HG02571 (cell line): ENCODE measurements at regions not wholly inside any gene's neighbourhood (a gene's known extent, or its start where the extent isn't known, plus 50 kb on each side); places are given as distances from the start of the nearest gene placed in this dataset.
"Not testable (repeated sequence)": the region's sequence is repeated elsewhere in the genome, so short reads cannot be mapped to it uniquely, and the experiment has no call there.

Source experiments
- ATAC-seq: cut with Tn5 transposase; IDR thresholded peaks from one replicate; pipeline ENCODE4 v1.9.1; 2021; ENCODE audit warnings: mild to moderate bottlenecking, moderate library complexity; ENCODE audit not compliant: unreplicated experiment

DNA sequence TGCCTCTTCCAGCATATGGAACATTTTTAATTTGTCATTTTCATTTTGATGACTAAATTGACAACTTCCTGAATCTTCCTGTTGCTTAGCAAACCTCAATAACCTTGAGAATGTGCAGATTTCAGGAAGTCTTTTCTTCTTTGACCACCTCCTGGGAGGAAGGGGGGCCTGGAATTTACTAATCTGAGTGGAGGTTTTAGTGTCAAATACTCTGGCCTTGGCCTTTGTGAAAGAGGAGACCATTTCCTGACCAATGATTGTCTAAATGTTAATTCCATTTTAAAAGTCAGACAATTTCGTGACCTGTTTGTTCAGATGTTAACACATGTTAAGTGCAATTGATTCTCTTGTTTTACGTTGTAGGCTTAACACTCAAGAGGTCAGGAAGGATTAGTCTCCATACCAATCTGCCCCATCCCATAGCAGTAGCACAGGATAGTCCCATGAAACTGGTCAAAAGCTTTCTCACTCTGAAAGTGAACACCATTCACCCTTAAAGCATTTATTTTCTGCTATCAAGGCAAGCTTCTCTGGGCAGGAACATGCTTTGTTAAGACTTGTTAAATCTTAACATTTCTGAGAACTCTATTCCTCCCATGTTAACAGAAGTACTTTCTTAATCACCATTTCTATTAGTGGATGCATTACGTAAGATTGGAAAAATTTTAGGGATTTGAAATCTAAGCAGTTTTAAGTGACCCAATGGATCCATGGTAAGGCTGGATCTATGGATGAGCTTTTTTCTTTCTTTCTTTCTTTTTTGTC lies 219.6 kb downstream of the RND3 start:
- ATAC-seq, result no peak

DNA sequence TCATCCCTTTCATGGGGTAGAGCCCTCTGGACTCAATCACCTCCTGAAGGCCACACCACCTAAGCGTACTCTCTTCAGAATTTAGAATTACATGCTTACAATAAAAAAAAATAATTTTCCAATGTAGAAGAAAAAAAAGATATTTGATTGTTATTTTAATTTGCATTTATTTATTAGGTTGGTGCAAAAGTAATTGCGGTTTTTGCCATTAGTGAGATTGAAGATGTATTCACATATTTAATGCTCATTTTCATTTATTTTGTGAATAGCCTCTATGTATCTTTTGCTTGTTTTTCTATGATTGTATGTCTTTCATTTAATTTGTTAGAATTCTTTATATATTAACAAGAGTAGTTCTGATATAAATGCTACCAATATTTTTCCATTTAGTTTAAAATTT lies 220.5 kb downstream of the RND3 start:
- ATAC-seq, result no peak

DNA sequence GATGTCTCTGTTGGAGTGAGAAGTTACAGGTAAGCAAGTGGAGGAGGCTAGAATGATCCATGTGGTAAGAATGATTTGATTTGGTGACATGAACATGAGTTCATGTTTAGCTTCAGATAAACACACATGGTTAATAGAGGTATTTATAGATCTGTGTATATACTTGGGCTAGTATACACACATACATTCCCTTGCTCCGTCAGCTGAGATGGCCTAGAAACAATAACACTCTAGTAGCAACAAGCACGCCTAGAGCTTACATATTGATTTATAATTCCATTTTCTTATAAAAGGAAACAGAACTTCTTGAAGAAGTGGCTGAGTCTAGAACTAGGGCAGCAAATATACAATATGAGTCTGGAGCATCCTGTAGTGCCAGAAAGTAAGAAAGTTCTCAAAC lies 223.0 kb downstream of the RND3 start:
- no peak for ATAC-seq

GRCh38 chr2:150261691-150262090 lies 225.8 kb downstream of the RND3 start:
- no peak for ATAC-seq

DNA sequence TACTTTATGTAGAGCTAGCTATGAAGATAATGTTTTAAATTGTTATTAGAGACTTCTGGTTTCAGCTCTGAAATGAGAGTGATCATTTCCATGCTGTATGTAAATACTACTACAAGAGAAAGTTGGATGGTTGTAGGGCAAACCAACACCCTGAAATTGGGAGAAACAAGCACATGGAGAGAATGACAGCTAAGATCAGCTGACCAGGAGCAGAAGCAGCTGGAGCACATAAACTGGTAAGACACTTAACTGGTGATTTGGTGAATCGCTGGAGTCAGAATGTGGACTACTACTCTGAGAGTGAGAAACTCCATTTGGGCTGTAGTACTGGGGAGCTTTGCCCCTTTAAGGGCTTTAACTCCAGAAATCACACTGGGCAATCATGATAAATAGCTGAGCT lies 226.8 kb downstream of the RND3 start:
- no peak for ATAC-seq

- ATAC-seq, result no peak
These were observed 227.7 kb downstream of the RND3 start for GRCh38 chr2:150259746-150260145.

DNA sequence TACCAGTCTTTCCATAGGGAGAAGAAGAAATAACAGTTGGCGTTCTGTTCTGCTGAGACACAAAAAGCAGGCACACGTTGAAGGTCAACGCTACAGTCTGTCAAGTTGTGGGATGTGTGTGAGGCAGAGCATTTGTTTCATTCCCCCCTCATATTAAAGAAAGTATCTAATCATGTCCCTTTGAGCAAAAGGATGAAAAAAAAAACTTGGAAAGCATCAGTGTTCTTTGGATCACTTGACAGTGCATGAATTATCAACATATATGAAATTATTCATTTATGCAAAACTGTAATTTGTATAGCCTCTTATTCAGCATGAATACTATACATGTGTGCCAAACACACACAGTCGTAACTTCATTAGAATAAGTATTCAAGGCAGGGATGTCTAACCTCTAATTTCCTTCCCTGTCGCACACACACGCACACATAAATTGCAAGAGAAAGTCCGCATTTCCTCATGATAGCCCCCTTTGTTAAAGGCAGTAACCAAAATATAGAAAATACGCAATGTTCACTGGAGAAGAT lies 228.6 kb downstream of the RND3 start:
- no peak for ATAC-seq

GRCh38 chr2:150256736-150257135 lies 230.7 kb downstream of the RND3 start:
- no peak for ATAC-seq

DNA sequence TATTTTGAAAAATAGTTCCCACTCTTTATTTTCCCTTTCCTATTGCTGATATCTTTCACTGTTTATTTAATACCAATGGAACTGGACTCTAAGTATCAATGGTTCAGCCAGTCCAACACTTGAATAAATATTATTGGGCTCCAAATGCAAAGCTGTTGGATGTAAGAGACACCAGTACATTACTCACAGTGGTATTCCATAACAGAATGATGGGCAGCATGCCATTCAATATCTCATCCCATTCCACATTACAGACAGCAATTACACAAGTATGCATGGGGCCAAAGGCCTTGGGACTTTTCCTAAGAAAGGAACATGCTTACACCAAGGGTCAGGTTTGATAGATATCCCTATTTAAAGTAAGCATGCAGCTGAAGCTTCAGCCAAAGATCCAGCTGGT lies 231.9 kb downstream of the RND3 start:
- ATAC-seq, result no peak

- ATAC-seq, result not testable (repeated sequence)
These were observed 237.7 kb downstream of the RND3 start for GRCh38 chr2:150249735-150250134.

DNA sequence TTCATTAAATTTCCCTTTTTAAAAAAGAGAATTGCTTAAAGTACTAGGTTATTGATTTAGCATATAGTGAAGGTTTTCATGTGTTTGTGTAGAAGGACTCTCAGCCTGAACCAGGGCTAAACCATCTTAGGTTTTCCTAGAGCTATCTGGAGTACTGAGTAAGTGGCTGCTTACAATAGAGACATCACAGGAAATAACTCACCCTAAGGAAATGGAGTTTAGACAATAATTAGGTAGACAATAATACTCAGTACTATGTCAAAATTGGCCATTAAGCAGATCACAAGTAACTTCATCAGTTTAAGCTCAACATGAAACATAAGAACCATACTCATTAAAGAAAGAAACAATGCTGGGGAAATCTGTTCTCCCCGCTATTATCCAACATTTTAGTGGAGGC lies 240.0 kb downstream of the RND3 start:
- ATAC-seq, result no peak

DNA sequence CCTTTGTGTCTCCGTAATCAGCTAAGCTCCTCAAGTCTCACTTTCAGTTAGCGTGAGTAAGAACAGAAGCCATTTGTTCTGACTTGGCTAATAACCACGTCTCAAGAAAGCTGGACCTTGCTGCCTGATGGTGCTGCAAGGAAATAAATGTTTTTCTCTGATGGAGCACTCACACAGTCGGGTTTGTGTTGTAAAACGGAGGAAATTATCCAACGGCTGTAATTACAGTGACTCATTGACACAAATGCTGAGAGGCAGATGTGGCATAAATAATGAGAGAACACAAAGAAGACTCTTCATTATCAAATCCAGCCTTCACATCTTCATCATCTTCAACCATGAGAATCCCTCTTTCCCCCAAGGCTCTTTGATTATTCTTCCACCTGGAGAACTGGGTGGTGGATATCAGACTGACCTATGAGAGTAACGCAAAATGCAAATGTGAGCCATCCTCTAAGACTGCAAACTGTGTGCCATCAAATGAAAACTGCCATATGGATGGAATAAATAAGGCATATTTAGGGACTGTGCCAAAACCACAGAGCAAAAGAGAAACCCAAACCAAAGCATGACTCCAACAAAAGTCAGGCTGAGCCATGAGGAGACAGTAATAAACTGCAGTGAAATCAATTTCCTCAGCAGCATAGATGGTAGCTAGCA lies 252.6 kb downstream of the RND3 start:
- ATAC-seq, result no peak

- ATAC-seq, result no peak
These were observed 254.6 kb downstream of the RND3 start for GRCh38 chr2:150232871-150233270.

- ATAC-seq, result no peak
These were observed 255.1 kb downstream of the RND3 start for GRCh38 chr2:150232321-150232720.

DNA sequence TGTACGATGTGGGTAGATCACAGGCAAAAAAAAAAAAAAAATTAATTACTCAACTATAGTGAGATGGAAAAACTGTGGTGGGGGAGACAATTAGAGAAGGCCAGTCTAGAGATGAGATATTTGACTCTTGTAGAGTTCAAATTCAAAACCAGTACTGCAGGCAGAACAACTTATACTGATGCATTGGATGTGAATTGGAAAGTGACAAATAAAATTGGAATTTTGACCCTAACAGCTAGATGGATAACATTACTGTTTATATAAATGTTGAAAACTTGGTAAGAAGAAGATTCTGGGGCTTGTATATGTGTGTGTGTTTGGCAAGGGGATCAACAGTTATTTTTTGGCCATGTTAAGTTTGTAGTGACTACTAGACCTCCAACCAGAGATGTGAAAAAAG lies 256.9 kb downstream of the RND3 start:
- no peak for ATAC-seq

DNA sequence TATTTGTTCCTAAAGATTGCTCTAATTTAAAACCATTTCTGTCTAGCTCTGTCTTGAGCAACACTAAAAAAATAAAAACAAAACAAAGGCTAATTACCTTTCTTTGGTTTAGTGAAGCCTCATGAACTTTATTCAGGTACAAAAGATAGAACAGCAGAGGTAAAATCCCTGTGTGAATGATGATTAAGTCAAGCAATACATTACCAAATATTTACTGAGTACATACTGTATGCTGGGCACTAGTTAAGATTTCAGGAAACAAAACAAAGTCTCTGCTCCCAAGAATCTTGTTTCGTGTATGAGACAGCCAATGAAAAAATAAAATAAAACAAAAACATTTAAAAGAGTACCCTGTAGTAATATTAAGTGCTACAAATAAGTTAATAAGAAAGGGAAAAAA lies 257.5 kb downstream of the RND3 start:
- ATAC-seq, result no peak

- no peak for ATAC-seq
These were observed 258.5 kb downstream of the RND3 start for GRCh38 chr2:150228936-150229335.

DNA sequence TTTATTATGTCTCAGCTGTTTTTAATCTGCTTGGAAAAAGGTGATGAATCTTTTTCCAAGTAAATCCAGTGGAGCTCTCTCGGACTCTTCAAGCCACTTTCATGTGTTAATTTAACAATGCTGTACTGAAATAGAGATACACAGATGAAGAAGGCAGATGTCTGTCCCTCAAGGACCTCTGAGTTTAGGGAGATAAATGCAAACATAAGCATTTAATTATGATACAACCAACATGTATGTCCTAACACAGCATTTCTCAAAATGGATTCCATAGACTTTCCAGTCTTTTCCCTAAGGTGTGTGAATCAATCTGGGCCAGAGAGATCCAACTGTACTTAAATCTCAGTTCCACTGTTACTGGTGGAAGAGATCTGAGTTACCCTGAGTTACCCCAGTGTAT lies 262.4 kb downstream of the RND3 start:
- ATAC-seq, result no peak

GRCh38 chr2:150224321-150224720 lies 263.1 kb downstream of the RND3 start:
- no peak for ATAC-seq

DNA sequence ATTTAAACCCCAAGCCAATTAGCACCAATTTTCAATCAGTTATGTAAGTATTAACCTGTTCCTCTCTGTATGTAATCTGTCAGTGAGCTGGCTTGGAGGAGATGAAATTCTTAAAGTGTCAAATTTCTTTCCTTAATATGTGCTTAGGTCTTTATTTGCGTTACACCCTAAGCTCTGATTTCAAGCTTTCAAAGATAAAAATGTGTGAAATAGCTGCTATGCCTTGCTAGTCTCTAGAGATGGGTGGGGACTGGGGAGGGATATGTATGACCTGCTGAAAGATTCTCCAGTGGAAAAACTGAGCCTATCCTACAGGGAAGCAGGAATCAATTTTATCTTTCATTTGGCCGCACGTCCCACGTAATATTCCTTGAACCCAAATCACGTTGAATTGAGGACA lies 264.5 kb downstream of the RND3 start:
- ATAC-seq, result no peak

DNA sequence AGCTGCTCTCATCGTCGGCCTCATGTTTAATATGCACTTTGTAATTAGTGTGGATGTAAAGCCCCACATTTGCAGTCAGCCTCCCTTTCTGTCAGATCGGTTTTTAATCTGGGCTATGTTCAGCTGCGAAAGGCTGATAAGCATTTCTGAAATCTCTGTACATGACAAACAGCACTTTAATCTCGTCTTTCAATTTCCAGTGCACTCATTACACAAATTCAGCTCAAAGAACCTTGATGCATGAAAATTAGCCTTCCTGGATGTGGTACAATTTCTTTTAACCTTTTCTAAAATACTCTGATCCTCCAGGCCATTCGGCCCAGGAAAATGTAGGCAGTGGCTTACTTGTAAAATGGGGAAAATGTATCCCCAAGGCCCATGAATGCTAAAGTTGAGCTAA lies 265.1 kb downstream of the RND3 start:
- ATAC-seq, result no peak

DNA sequence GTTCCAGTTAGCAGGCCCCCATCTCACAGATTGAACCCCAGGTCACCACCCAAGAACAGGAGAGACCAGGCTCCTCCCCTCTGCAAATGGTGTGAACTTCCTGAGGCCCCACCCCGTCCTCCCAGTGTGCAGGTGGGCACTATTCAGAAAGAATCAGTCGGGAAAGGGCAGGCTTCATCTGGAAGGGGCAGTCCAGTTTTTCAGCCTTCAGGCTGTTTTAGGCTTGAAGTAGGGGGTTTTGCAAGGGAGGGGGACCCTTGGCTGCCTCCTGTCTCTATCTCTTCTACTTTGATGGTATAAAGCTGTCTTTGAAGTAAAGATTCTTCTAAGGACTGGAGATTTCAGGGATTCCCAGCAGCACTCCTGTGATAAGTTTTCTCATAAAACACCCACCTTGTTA lies 267.6 kb downstream of the RND3 start:
- ATAC-seq, result no peak
